CD14-positive monocyte (primary cell): ENCODE measurements at regions not wholly inside any gene's neighbourhood (a gene's known extent, or its start where the extent isn't known, plus 50 kb on each side); places are given as distances from the start of the nearest gene placed in this dataset.

ENCODE experiments used
- DNase-seq, 3 donors: peaks; one replicate each; pipeline ENCODE4 v3.0.0-alpha.2; 2011 to 2022
- H2AFZ ChIP-seq: 2 replicates; pipeline ENCODE4 v1.6.0; 2012; ENCODE audit warnings: mild to moderate bottlenecking, low read depth, low read length, inconsistent platforms; ENCODE audit not compliant: insufficient read depth, poor library complexity, severe bottlenecking
- H3K27ac ChIP-seq, 2 donors: 1 replicate in 1 of 2; 2 replicates in 1 of 2; pipeline ENCODE4 v1.5.1; 2012 to 2013; ENCODE audit warnings: low read length in 2 of 2, control low read depth in 1 of 2, inconsistent platforms in 1 of 2, low read depth in 1 of 2, mild to moderate bottlenecking in 1 of 2
- H3K27me3 ChIP-seq, 2 donors: one replicate each; pipeline versions ENCODE4 v1.6.0 to v1.6.1; 2011 to 2013; ENCODE audit warnings: low read length in 2 of 2; ENCODE audit not compliant: control insufficient read depth in 2 of 2, insufficient read depth in 2 of 2
- H3K36me3 ChIP-seq, 2 donors: replicated peaks in 1 of 2; 1 replicate in 1 of 2; 2 replicates in 1 of 2; pipeline versions ENCODE4 v1.5.1 to v1.6.1; 2012 to 2013; ENCODE audit warnings: low read length in 2 of 2, control low read depth in 1 of 2, inconsistent platforms in 1 of 2, mild to moderate bottlenecking in 1 of 2; ENCODE audit not compliant: insufficient read depth in 2 of 2, control insufficient read depth in 1 of 2
- H3K4me1 ChIP-seq, 2 donors: 1 replicate in 1 of 2; 2 replicates in 1 of 2; pipeline versions ENCODE4 v1.5.1 to v1.6.1; 2012 to 2013; ENCODE audit warnings: low read length in 2 of 2, control low read depth in 1 of 2, inconsistent platforms in 1 of 2, mild to moderate bottlenecking in 1 of 2, moderate library complexity in 1 of 2; ENCODE audit not compliant: insufficient read depth in 2 of 2, control insufficient read depth in 1 of 2
- H3K4me2 ChIP-seq: replicated peaks from 2 replicates; pipeline ENCODE3; 2012; ENCODE audit warnings: low read length, moderate library complexity, mild to moderate bottlenecking; ENCODE audit not compliant: poor library complexity, severe bottlenecking; ENCODE audit errors: extremely low read depth
- H3K4me3 ChIP-seq, 3 experiments: fragments of 200-600 bp in 1 of 3; sonication (generic) in 1 of 3; replicated peaks in 1 of 3; 1 replicate in 2 of 3; 2 replicates in 1 of 3; pipeline ENCODE4 v1.5.1; 2011 to 2013; ENCODE audit warnings: low read length in 3 of 3, mild to moderate bottlenecking in 3 of 3, control low read depth in 2 of 3, low read depth in 2 of 3, inconsistent platforms in 1 of 3, moderate library complexity in 1 of 3
- H3K79me2 ChIP-seq: 2 replicates; pipeline ENCODE4 v1.6.0; 2012; ENCODE audit warnings: mild to moderate bottlenecking, control low read depth, inconsistent platforms, low read length, moderate library complexity; ENCODE audit not compliant: insufficient read depth
- H3K9ac ChIP-seq: 2 replicates; pipeline ENCODE4 v1.6.0; 2017; ENCODE audit warnings: low read length, mild to moderate bottlenecking; ENCODE audit not compliant: insufficient read depth, poor library complexity, severe bottlenecking
- H3K9me3 ChIP-seq, 2 donors: replicated peaks in 1 of 2; 1 replicate in 1 of 2; 2 replicates in 1 of 2; pipeline versions ENCODE4 v1.5.1 to v1.6.1; 2012 to 2013; ENCODE audit warnings: low read length in 2 of 2, control low read depth in 1 of 2; ENCODE audit not compliant: control insufficient read depth in 1 of 2, insufficient read depth in 1 of 2
- H4K20me1 ChIP-seq: 2 replicates; pipeline ENCODE4 v1.6.0; 2012; ENCODE audit warnings: mild to moderate bottlenecking, low read length, control low read depth, moderate library complexity; ENCODE audit not compliant: insufficient read depth
- H3K27ac Mint-ChIP-seq, 7 donors: one replicate each; pipeline ENCODE4 v1.8.0; 2020; ENCODE audit warnings: mild to moderate bottlenecking in 7 of 7, mixed read lengths in 7 of 7, moderate library complexity in 6 of 7, inconsistent platforms in 2 of 7
- H3K27me3 Mint-ChIP-seq, 3 donors: one replicate each; pipeline ENCODE4 v1.8.0; 2021 to 2022; ENCODE audit warnings: low read depth in 3 of 3, mild to moderate bottlenecking in 3 of 3, mixed read lengths in 3 of 3, moderate library complexity in 3 of 3, inconsistent platforms in 1 of 3
- H3K36me3 Mint-ChIP-seq, 2 donors: one replicate each; pipeline ENCODE4 v1.8.0; 2020; ENCODE audit warnings: mixed read lengths in 2 of 2, inconsistent platforms in 1 of 2, mild to moderate bottlenecking in 1 of 2
- H3K4me1 Mint-ChIP-seq: one replicate; pipeline ENCODE4 v1.8.0; 2020; ENCODE audit warnings: mild to moderate bottlenecking, mixed read lengths
- H3K4me3 Mint-ChIP-seq, 2 donors: one replicate each; pipeline ENCODE4 v1.8.0; 2020; ENCODE audit warnings: mild to moderate bottlenecking in 2 of 2, mixed read lengths in 2 of 2, moderate library complexity in 1 of 2
- H3K9me3 Mint-ChIP-seq, 7 donors: one replicate each; pipeline ENCODE4 v1.8.0; 2020 to 2022; ENCODE audit warnings: mixed read lengths in 7 of 7, mild to moderate bottlenecking in 6 of 7, moderate library complexity in 6 of 7, inconsistent platforms in 2 of 7
- WGBS: methylation state at CpG from one replicate; pipeline ENCODE4 v1.1.5; 2013; ENCODE audit warnings: missing lambda C conversion rate; ENCODE audit not compliant: insufficient coverage; 5-methylcytosine and 5-hydroxymethylcytosine counted together
- intact Hi-C, 2 donors: fragments of 100-400 bp; cut with micrococcal nuclease; formaldehyde crosslinking; loops; one replicate each; pipeline versions ENCODE4 v1.15.0 to v1.15.1; 2023
- TF ChIP-seq, protein P1 (sequence below): fragments of 200-600 bp; IDR thresholded peaks from one replicate; pipeline ENCODE4 v1.8.0; 2022; ENCODE audit warnings: antibody characterized with exemption, mild to moderate bottlenecking

- Histone ChIP-seq H2AFZ (no peak overlapping the region), H3K4me2 (no peak overlapping the region), H3K9ac (no peak overlapping the region), H3K27me3 (no peaks in the 10 kb centered on the region), H3K79me2 (no peaks in the 10 kb centered on the region), H4K20me1 (no peaks in the 10 kb centered on the region), H3K36me3 (no peaks in the 10 kb centered on the region), H3K9me3 (peaks cover 0 to 3% of the 10 kb centered on the region in 2 donors), H3K27ac (no peak overlapping the region), H3K4me1 (no peaks in the 10 kb centered on the region), H3K4me3 (no peak overlapping the region)
- H3K9me3 Mint-ChIP-seq: peaks cover 2 to 14% (median 6%) of the 10 kb centered on the region in 7 donors
- no peak overlapping the region for H3K27ac Mint-ChIP-seq
- H3K4me3 Mint-ChIP-seq: no peak overlapping the region
- DNase-seq: no peak
- H3K36me3 Mint-ChIP-seq: no peaks in the 10 kb centered on the region
- no peaks in the 10 kb centered on the region for H3K27me3 Mint-ChIP-seq
- no peaks in the 10 kb centered on the region for H3K4me1 Mint-ChIP-seq
- TF ChIP-seq, protein P1, sequence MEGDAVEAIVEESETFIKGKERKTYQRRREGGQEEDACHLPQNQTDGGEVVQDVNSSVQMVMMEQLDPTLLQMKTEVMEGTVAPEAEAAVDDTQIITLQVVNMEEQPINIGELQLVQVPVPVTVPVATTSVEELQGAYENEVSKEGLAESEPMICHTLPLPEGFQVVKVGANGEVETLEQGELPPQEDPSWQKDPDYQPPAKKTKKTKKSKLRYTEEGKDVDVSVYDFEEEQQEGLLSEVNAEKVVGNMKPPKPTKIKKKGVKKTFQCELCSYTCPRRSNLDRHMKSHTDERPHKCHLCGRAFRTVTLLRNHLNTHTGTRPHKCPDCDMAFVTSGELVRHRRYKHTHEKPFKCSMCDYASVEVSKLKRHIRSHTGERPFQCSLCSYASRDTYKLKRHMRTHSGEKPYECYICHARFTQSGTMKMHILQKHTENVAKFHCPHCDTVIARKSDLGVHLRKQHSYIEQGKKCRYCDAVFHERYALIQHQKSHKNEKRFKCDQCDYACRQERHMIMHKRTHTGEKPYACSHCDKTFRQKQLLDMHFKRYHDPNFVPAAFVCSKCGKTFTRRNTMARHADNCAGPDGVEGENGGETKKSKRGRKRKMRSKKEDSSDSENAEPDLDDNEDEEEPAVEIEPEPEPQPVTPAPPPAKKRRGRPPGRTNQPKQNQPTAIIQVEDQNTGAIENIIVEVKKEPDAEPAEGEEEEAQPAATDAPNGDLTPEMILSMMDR: no peak
- intact Hi-C loops: no loop called here
Observed at GRCh38 chr3:117774130-117774529, 1064.6 kb downstream of the TUSC7 start.

DNA sequence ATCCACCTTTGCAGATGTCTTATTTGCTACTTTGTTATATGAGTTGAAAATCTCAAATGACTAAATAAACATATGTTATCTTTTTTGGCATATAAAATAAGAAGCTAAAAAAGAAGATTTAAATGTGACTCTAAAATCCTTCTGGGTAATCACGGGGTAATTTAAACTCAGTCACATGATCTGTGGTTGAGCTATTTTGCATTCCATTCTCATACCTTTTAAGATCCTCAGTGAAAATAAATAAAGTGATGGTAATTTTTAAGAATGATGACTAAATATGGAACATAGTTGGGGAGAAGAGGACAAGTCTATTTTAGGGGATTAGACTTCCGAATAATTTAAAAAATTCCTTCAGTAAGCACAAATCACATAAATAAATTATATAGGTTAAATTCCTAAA lies 1076.8 kb downstream of the TUSC7 start:
- Mint-ChIP-seq H3K27me3 (peaks cover 0 to 2% (median 1%) of the 10 kb centered on the region in 3 donors), H3K9me3 (peaks cover 0 to 2% (median 0%) of the 10 kb centered on the region in 7 donors), H3K4me1 (no peaks in the 10 kb centered on the region), H3K4me3 (no peak overlapping the region), H3K27ac (no peak overlapping the region), H3K36me3 (no peaks in the 10 kb centered on the region)
- WGBS: no CpG with 5 or more reads among the region's 2 CpGs
- TF ChIP-seq, protein P1: no peak
- H3K4me1 ChIP-seq: no peaks in the 10 kb centered on the region
- H4K20me1 ChIP-seq: no peaks in the 10 kb centered on the region
- DNase-seq: no peak
- intact Hi-C loops: no loop called here
- no peak overlapping the region for H3K9ac ChIP-seq
- H3K27me3 ChIP-seq: no peaks in the 10 kb centered on the region
- H3K27ac ChIP-seq: no peak overlapping the region
- H3K36me3 ChIP-seq: no peaks in the 10 kb centered on the region
- no peak overlapping the region for H3K4me3 ChIP-seq
- no peak overlapping the region for H2AFZ ChIP-seq
- no peak overlapping the region for H3K4me2 ChIP-seq
- H3K79me2 ChIP-seq: no peaks in the 10 kb centered on the region
- H3K9me3 ChIP-seq: no peaks in the 10 kb centered on the region
